ENCODE measurements at regions not wholly inside any gene's neighbourhood (a gene's known extent, or its start where the extent isn't known, plus 50 kb on each side); places are given as distances from the start of the nearest gene placed in this dataset.

DNA sequence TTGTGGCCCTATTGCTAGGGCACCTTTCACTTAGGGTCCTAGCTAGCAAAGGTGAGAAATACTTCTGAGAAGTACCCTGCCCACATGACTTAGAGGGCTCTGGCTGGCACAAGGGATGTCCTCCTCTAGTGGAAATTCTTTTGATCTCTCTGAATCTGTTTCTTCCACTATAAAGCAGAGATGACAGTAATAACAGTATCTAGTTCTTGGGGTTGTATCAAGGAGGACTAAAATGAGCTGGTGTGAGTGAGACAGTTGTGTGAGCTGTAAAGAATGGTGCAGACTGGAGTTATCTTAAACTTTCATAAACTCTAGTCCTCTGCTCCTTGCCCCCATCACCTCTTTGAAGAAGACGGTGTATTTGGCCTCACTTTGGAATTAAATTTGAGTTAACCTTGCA, 157.8 kb upstream of the PLET1 start:
- no peak for TF ChIP-seq POLR2AphosphoS5 (IDR thresholded peaks at IDR 0.05)
- no peak for TF ChIP-seq POLR2A (IDR thresholded peaks at IDR 0.05)
- TF ChIP-seq, protein P1, sequence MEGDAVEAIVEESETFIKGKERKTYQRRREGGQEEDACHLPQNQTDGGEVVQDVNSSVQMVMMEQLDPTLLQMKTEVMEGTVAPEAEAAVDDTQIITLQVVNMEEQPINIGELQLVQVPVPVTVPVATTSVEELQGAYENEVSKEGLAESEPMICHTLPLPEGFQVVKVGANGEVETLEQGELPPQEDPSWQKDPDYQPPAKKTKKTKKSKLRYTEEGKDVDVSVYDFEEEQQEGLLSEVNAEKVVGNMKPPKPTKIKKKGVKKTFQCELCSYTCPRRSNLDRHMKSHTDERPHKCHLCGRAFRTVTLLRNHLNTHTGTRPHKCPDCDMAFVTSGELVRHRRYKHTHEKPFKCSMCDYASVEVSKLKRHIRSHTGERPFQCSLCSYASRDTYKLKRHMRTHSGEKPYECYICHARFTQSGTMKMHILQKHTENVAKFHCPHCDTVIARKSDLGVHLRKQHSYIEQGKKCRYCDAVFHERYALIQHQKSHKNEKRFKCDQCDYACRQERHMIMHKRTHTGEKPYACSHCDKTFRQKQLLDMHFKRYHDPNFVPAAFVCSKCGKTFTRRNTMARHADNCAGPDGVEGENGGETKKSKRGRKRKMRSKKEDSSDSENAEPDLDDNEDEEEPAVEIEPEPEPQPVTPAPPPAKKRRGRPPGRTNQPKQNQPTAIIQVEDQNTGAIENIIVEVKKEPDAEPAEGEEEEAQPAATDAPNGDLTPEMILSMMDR (IDR thresholded peaks at IDR 0.05), result no peak
- H3K9me3 ChIP-seq, result peaks cover 4 to 6% of the 10 kb centered on the region in 2 donors
- intact Hi-C loops (cut with DNase I; ENCODE audit: low total_unique reads), result no loop called here
- H3K4me1 ChIP-seq, result no peaks in the 10 kb centered on the region
- H3K27me3 ChIP-seq, result no peaks in the 10 kb centered on the region
- DNase-seq (ENCODE audit: low spot score in 2 of 2), result no peak
- no peak overlapping the region for H3K4me3 ChIP-seq
- no peak overlapping the region for H3K27ac ChIP-seq
- no peaks in the 10 kb centered on the region for H3K36me3 ChIP-seq

DNA sequence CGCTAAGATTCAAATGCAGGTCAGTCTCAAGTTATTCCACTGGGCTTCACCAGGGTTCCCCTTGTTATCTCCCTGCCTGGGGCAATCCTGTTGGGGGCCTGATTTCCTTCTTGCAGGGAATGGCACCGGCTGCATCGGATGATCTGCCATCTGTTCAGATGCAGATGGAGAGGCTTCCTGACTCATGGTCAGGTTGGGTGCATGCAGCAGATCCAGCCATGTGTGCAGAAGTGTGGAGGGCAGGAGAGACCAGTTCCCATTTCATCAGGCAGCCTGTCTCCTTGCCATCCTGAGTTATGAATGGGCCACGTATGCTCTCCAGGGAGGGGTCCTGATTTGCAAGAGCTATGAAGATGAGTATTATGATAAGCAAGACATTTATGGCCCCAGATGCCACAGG, 161.2 kb upstream of the PLET1 start:
- H3K4me1 ChIP-seq, result no peaks in the 10 kb centered on the region
- no peak for DNase-seq (ENCODE audit: low spot score in 2 of 2)
- no peaks in the 10 kb centered on the region for H3K27me3 ChIP-seq
- H3K27ac ChIP-seq, result no peak overlapping the region
- TF ChIP-seq POLR2AphosphoS5 (IDR thresholded peaks at IDR 0.05) (no peak), POLR2A (IDR thresholded peaks at IDR 0.05) (no peak)
- TF ChIP-seq, protein P1 (IDR thresholded peaks at IDR 0.05), result no peak
- no peak overlapping the region for H3K4me3 ChIP-seq
- intact Hi-C loops (cut with DNase I; ENCODE audit: low total_unique reads), result loop anchor here (2.0 kb wide), 1 partner anchor 53 kb away; no protein-coding TSS in a partner anchor
- H3K36me3 ChIP-seq, result no peaks in the 10 kb centered on the region
- peaks cover 0 to 7% of the 10 kb centered on the region in 2 donors for H3K9me3 ChIP-seq

DNA sequence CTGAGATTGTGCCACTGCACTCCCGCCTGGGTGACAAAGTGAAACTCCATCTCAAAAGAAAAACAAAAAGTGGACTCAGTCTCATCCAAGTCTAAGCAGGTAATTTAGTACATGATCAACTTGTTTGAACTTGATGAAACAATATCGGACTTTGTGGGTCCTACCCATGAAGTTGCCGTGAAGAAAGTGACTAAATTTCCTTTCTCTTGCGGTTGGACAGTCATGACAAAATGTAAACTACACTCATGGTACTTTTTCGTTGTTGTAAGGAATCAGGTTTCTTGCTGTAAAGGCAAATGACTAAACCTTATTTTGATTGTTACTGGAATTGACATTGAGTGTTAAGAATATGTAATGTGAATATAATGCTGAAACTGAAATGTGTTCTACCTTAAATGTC, 164.5 kb upstream of the PLET1 start:
- TF ChIP-seq, protein P1 (IDR thresholded peaks at IDR 0.05), result no peak
- no peak for TF ChIP-seq POLR2AphosphoS5 (IDR thresholded peaks at IDR 0.05)
- no peak for TF ChIP-seq POLR2A (IDR thresholded peaks at IDR 0.05)
- H3K27ac ChIP-seq, result no peak overlapping the region
- no peak overlapping the region for H3K4me3 ChIP-seq
- H3K9me3 ChIP-seq, result peaks cover 0 to 13% of the 10 kb centered on the region in 2 donors
- H3K36me3 ChIP-seq, result no peaks in the 10 kb centered on the region
- no peak for DNase-seq (ENCODE audit: low spot score in 2 of 2)
- no peaks in the 10 kb centered on the region for H3K4me1 ChIP-seq
- intact Hi-C loops (cut with DNase I; ENCODE audit: low total_unique reads), result no loop called here
- no peaks in the 10 kb centered on the region for H3K27me3 ChIP-seq

DNA sequence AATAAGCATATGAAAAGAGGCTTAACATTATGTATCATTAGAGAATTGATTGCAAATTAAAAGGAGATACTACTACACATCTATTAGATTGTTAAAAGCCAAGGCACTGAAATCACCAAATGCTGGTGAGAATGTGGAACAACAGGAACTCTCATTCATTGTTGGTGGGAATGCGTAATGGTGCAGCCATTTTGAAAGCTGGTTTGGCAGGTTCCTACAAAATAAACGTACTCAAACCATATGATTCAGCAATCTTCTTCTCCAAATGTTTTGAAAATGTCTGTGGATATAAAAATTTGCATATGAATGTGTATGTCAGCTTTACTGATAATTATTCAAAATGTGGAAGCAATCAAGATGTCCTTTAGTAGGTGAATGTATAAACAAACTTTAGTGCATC, 176.4 kb upstream of the PLET1 start:
- H3K4me3 ChIP-seq, result no peak overlapping the region
- TF ChIP-seq POLR2AphosphoS5 (IDR thresholded peaks at IDR 0.05), result no peak
- no peaks in the 10 kb centered on the region for H3K4me1 ChIP-seq
- intact Hi-C loops (cut with DNase I; ENCODE audit: low total_unique reads), result no loop called here
- no peak for DNase-seq (ENCODE audit: low spot score in 2 of 2)
- no peak overlapping the region for H3K27ac ChIP-seq
- H3K36me3 ChIP-seq, result peaks cover 4% of the 10 kb centered on the region
- peaks cover 0 to 23% of the 10 kb centered on the region in 2 donors for H3K9me3 ChIP-seq
- no peaks in the 10 kb centered on the region for H3K27me3 ChIP-seq

DNA sequence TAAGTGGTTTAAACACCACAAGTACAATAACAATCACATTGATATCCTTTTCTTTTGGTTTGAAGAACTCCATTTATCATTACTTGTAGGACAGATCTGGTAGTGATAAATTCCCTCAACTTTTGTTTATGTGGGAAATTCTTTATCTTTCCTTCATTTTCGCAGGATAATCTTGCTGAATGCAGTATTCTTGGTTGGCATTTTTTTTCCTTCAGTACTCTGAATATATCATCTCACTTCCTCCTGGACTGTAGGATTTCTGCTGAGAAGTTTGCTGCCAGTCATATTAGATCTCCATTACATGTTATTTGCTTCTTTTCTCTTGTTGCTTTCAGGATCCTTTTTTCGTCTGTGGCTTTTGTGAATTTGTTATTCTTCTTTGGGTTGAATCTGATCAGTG, 179.0 kb upstream of the PLET1 start:
- intact Hi-C loops (cut with DNase I; ENCODE audit: low total_unique reads), result no loop called here
- Histone ChIP-seq H3K4me3 (no peak overlapping the region), H3K4me1 (no peaks in the 10 kb centered on the region), H3K9me3 (peaks cover 3 to 32% of the 10 kb centered on the region in 2 donors), H3K36me3 (peaks cover 4% of the 10 kb centered on the region), H3K27me3 (no peaks in the 10 kb centered on the region), H3K27ac (no peak overlapping the region)
- no peak for DNase-seq (ENCODE audit: low spot score in 2 of 2)
- TF ChIP-seq POLR2AphosphoS5 (IDR thresholded peaks at IDR 0.05), result no peak
- TF ChIP-seq, protein P1 (IDR thresholded peaks at IDR 0.05), result no peak
- TF ChIP-seq POLR2A (IDR thresholded peaks at IDR 0.05), result no peak

DNA sequence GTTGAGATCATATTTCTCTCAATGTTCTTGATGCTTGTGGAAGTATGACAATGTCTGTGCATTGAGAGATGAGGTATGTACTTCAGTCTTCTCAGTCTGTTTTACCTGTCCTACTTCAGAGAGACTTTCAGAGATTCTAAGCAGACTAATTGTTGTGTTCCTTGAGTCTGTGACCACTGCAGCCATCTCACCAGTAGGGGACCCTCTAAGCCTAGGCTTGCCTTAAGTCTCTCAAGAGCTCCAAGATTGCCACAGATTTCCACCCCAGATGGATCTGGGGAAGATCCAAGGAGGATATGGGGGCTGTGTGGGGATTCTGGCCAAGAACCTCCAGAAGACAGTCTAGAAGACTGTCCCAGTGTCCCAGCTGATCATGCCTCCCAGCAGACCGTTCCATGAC, 179.9 kb upstream of the PLET1 start:
- peaks cover 3 to 41% of the 10 kb centered on the region in 2 donors for H3K9me3 ChIP-seq
- no peaks in the 10 kb centered on the region for H3K4me1 ChIP-seq
- TF ChIP-seq POLR2AphosphoS5 (IDR thresholded peaks at IDR 0.05) (no peak), POLR2A (IDR thresholded peaks at IDR 0.05) (no peak)
- TF ChIP-seq, protein P1 (IDR thresholded peaks at IDR 0.05), result no peak
- H3K27ac ChIP-seq, result no peak overlapping the region
- peaks cover 4% of the 10 kb centered on the region for H3K36me3 ChIP-seq
- intact Hi-C loops (cut with DNase I; ENCODE audit: low total_unique reads), result no loop called here
- no peak overlapping the region for H3K4me3 ChIP-seq
- no peak for DNase-seq (ENCODE audit: low spot score in 2 of 2)
- no peaks in the 10 kb centered on the region for H3K27me3 ChIP-seq

Measured in breast epithelium (tissue), 4 donors.